ENCODE measurements at regions not wholly inside any gene's neighbourhood (a gene's known extent, or its start where the extent isn't known, plus 50 kb on each side); places are given as distances from the start of the nearest gene placed in this dataset.

DNA sequence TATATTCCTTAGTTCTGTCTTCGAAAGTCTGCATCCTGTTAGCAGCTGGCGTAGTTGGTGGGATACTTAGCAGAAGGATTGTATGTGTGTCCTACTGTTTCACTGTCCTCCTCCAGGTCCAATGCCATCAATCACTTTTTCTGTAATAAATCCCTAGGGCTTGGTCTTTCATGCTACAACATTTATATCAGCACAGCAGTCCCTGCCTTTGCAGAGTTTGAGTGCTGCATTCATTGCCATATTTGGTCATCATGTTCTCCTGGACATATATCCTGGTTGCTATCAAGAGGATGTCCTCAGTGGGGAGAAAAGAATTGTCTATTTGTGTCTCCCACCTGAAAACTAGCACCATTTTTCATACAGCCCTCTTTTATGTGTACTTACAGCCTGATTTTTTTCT, 67.0 kb downstream of the OR5AK2 start:
- no TSS peak for BruUV-seq (replicated peaks)
- Histone ChIP-seq H3K4me1 (replicated peaks in 1 of 2; ENCODE audit: control insufficient read depth in 2 of 2, insufficient read depth in 2 of 2, low read length in 2 of 2) (no peaks in the 10 kb centered on the region), H4K20me1 (replicated peaks; ENCODE audit: control insufficient read depth, insufficient read depth, low read length) (no peaks in the 10 kb centered on the region), H3K27ac (ENCODE audit: extremely low read depth, low read depth, low read length) (no peak overlapping the region), H3K4me2 (ENCODE audit: insufficient read depth, low read length) (no peak overlapping the region), H3K9me1 (ENCODE audit: control insufficient read depth, insufficient read depth, low read length) (no peaks in the 10 kb centered on the region), H3K27me3 (ENCODE audit: control insufficient read depth in 2 of 2, insufficient read depth in 2 of 2, low read length in 2 of 2) (no peaks in the 10 kb centered on the region), H3K9me3 (replicated peaks; ENCODE audit: control insufficient read depth, insufficient read depth, low read depth, low read length) (no peaks in the 10 kb centered on the region), H3K4me3 (no peak overlapping the region), H3K36me3 (ENCODE audit: control insufficient read depth, insufficient read depth, low read length) (no peaks in the 10 kb centered on the region), H3K9ac (ENCODE audit: insufficient read depth in 1 of 2, low read depth in 2 of 2, low read length in 2 of 2) (no peak overlapping the region), H3K79me2 (ENCODE audit: control insufficient read depth, insufficient read depth, low read length) (no peaks in the 10 kb centered on the region), H2AFZ (ENCODE audit: low read depth, low read length) (no peak overlapping the region)
- FAIRE-seq (no peak), DNase-seq (ENCODE audit: extremely low read depth in 1 of 4, low spot score in 3 of 4) (no peak), ATAC-seq (no peak)
- POLR2A ChIA-PET = no interaction called here
- intact Hi-C loops (cut with micrococcal nuclease) = no loop called here
- CTCF ChIA-PET (ENCODE audit: low intra/inter-chr PET ratio) = no interaction called here
- WGBS (ENCODE audit: insufficient coverage, low coverage, missing lambda C conversion rate) = 0% methylated on average over 2 of the region's 2 CpGs
- in situ Hi-C loops (cut with MboI) = no loop called here
- TF ChIP-seq ILK (tag; IDR thresholded peaks at IDR 0.05; ENCODE audit: borderline replicate concordance, low read depth) (no peak), SRF (CRISPR knock-in tag; IDR thresholded peaks at IDR 0.05) (peak in 1 of 2 experiments; percentile 82; a peak in 2 of 4 replicates)

DNA sequence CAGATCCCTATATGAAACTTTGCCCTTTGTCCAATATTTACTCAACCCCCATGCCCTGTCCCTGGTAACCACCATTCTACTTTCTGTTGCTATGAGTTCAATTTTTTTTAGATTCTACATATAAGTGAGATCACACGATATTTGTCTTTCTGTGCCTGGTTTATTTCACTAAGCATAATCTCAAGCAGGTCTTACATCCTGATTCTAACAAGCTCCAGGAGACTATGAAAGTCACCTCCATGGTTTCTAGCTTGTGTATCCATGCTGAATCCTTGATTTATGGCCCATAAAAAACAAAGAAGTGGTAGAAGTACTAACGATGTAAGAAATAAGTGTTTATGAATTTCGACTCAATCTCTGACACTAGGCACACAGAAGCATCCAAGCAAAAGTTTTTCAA, 68.0 kb downstream of the OR5AK2 start:
- FAIRE-seq (no peak), ATAC-seq (no peak), DNase-seq (ENCODE audit: extremely low read depth in 1 of 4, low spot score in 3 of 4) (no peak)
- Histone ChIP-seq H3K4me3 (no peak overlapping the region), H3K9ac (ENCODE audit: insufficient read depth in 1 of 2, low read depth in 2 of 2, low read length in 2 of 2) (no peak overlapping the region), H3K27ac (ENCODE audit: extremely low read depth, low read depth, low read length) (no peak overlapping the region), H2AFZ (ENCODE audit: low read depth, low read length) (no peak overlapping the region), H4K20me1 (replicated peaks; ENCODE audit: control insufficient read depth, insufficient read depth, low read length) (no peaks in the 10 kb centered on the region), H3K27me3 (ENCODE audit: control insufficient read depth in 2 of 2, insufficient read depth in 2 of 2, low read length in 2 of 2) (no peaks in the 10 kb centered on the region), H3K4me2 (ENCODE audit: insufficient read depth, low read length) (no peak overlapping the region), H3K36me3 (ENCODE audit: control insufficient read depth, insufficient read depth, low read length) (no peaks in the 10 kb centered on the region), H3K9me1 (ENCODE audit: control insufficient read depth, insufficient read depth, low read length) (no peaks in the 10 kb centered on the region), H3K9me3 (replicated peaks; ENCODE audit: control insufficient read depth, insufficient read depth, low read depth, low read length) (no peaks in the 10 kb centered on the region), H3K4me1 (replicated peaks in 1 of 2; ENCODE audit: control insufficient read depth in 2 of 2, insufficient read depth in 2 of 2, low read length in 2 of 2) (no peaks in the 10 kb centered on the region), H3K79me2 (ENCODE audit: control insufficient read depth, insufficient read depth, low read length) (no peaks in the 10 kb centered on the region)
- intact Hi-C loops (cut with micrococcal nuclease) (no loop called here), in situ Hi-C loops (cut with MboI) (no loop called here)
- no TSS peak for BruUV-seq (replicated peaks)
- WGBS (ENCODE audit: insufficient coverage, low coverage, missing lambda C conversion rate) = 2% methylated on average over 3 of the region's 3 CpGs
- POLR2A ChIA-PET = no interaction called here
- CTCF ChIA-PET (ENCODE audit: low intra/inter-chr PET ratio) = no interaction called here
- TF ChIP-seq BACH1 (tag; IDR thresholded peaks at IDR 0.05) = no peak
- no peak for TF ChIP-seq RBM22 (IDR thresholded peaks at IDR 0.05; ENCODE audit: low read depth, low read length, poor library complexity, severe bottlenecking)
- TF ChIP-seq RB1 (IDR thresholded peaks at IDR 0.05; ENCODE audit: low read depth) = no peak
- TF ChIP-seq CREB1 (IDR thresholded peaks at IDR 0.05) = no peak
- TF ChIP-seq CREB1 (CRISPR knock-in tag; IDR thresholded peaks at IDR 0.05) = no peak
- no peak for TF ChIP-seq STAT5B (CRISPR knock-in tag; IDR thresholded peaks at IDR 0.05)
- no peak for TF ChIP-seq ZNF175 (CRISPR knock-in tag; IDR thresholded peaks at IDR 0.05; ENCODE audit: low read depth)
- TF ChIP-seq, protein P1, sequence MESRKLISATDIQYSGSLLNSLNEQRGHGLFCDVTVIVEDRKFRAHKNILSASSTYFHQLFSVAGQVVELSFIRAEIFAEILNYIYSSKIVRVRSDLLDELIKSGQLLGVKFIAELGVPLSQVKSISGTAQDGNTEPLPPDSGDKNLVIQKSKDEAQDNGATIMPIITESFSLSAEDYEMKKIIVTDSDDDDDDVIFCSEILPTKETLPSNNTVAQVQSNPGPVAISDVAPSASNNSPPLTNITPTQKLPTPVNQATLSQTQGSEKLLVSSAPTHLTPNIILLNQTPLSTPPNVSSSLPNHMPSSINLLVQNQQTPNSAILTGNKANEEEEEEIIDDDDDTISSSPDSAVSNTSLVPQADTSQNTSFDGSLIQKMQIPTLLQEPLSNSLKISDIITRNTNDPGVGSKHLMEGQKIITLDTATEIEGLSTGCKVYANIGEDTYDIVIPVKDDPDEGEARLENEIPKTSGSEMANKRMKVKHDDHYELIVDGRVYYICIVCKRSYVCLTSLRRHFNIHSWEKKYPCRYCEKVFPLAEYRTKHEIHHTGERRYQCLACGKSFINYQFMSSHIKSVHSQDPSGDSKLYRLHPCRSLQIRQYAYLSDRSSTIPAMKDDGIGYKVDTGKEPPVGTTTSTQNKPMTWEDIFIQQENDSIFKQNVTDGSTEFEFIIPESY (CRISPR knock-in tag; IDR thresholded peaks at IDR 0.05) = no peak
- no peak for TF ChIP-seq ZNF212 (CRISPR knock-in tag; IDR thresholded peaks at IDR 0.05)
- no peak for TF ChIP-seq MAZ (CRISPR knock-in tag; conservative IDR thresholded peaks at IDR 0.05 in 1 of 2, IDR thresholded peaks at IDR 0.05 in 1 of 2)
- TF ChIP-seq NR2C1 (IDR thresholded peaks at IDR 0.05) = no peak
- TF ChIP-seq NR2C1 (tag; IDR thresholded peaks at IDR 0.05) = no peak
